CD4-positive, alpha-beta T cell treated with Interleukin-1 beta for 1 hour (primary cell): ENCODE measurements at regions not wholly inside any gene's neighbourhood (a gene's known extent, or its start where the extent isn't known, plus 50 kb on each side); places are given as distances from the start of the nearest gene placed in this dataset.
"Not testable (repeated sequence)": the region's sequence is repeated elsewhere in the genome, so short reads cannot be mapped to it uniquely, and the experiment has no call there.

Source experiments
- DNase-seq, 2 donors: peaks; one replicate each; pipeline ENCODE4 v3.0.0-alpha.2; 2020 to 2022

GRCh38 chr21:19120591-19120990 is 717.0 kb upstream of the TMPRSS15 start:
- DNase-seq, result no peak

DNA sequence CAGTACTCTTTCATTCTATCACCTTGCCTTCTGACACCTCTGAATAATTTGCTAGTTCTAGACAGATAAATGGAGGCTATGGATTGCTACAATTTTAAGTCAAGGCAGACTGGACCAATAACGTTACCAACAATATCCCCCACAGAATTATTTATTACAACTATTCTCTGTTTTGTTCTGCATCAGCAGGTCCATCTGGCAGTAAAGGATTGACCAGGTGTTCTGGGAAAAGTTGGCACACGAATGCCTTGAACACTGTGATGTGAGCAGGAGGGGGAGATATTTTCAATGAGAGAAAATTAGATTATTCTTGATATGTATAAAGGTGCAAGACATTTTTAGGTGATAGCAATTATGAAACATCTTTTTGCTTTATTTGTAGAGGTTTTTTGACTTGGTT is 718.8 kb upstream of the TMPRSS15 start:
- DNase-seq, result no peak

DNA sequence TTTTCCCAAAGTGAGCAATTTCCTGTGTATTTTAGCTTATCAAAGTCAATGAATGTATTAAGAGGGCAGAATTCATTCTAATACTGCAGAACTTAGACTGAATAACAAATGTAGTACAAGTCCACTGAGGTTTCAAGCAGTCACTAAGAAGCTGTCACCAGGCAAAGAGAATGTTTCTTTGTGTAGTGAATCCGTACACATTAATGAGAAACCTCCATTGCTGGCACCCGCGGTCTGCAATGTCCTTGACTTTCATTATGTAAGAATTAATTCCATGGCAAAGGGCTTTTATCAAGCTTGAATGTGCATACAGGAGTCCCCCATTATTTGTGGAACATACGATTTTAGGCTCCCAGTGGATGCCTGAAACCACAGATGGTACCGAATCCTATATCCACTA is 719.5 kb upstream of the TMPRSS15 start:
- no peak for DNase-seq

DNA sequence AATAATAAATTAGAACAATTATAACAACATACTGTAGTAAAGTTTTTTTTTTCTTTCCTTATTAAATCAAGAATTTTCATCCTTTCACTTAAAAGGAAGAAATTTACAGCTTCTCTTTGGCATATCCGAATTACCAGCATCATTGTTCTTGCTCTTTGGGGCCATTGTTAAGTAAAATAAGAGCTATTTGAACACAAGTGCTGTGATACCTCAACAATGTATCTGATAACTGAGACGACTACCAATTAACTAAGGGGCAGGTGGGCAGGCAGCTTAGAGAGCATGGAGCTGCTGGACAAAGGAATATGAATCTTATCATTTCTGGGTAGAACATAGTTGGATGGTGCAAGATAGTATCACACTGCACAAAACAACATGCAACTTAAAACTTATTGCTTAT is 719.9 kb upstream of the TMPRSS15 start:
- no peak for DNase-seq

- DNase-seq, result no peak
Measured at GRCh38 chr21:19124691-19125090, 721.1 kb upstream of the TMPRSS15 start.

- no peak for DNase-seq
Measured at GRCh38 chr21:19130379-19131028, 726.9 kb upstream of the TMPRSS15 start.

DNA sequence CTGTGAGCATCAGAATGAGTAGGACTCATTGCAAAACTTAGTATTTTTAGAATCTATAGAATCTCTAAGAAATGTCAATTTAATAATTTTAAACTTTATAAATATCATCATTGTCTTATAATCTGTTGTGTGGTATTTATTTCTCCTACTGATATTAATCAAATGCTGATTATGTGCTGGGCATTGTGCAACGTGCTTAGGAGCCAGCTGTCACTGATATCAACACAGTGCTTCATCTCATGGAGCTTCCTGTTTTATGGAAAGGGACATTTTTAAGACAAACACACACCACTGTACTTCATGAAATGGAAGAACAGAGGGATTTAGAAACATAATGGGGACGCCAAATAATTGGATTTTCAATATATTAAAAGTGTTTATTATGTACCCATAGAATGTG is 737.9 kb upstream of the TMPRSS15 start:
- DNase-seq, result no peak

DNA sequence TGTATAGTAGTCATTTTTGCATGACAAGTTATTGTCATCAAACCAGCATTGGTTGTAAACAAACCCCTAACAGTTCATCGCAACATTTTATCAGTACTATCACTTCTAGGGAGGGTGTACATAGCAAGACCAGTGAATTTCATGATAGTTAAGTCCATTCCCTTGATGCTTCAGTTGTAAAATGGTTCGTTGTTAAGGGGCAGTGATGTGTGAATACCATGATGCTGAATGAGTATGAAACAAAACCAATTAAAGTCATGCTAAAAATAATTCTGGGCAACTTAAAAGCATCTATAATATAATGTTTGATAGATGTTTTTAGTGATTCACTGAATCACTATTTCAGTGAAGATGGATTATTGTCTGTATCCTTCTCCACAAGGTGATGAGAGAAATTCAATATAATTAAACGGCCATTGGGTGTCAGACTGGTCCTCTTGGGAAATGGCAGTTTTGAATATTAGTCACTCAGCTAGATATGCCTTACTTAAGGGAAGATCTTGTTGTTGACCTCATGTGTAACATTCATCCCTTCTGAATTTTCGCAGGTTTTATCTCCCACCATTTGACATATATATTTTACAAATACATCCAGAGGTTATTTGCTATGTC is 742.2 kb upstream of the TMPRSS15 start:
- no peak for DNase-seq

DNA sequence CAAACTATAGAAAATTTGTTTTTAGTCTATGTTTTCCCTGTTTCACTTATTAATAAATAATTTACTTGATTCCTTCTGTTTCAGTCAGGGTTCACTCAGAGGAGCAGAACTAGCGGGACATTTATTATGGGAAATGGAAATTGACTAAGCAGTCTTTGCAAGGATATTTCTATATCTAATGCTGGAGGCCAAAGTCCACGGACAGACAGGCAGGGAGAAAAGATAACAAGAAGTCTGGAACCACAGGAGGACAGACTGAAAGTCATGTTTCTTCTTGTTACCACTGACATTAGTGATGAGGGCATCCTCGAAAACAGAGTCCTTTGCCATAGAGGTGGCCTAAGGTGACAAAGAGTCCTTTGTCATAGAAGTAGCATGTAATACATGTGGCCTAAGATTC is 744.5 kb upstream of the TMPRSS15 start:
- no peak for DNase-seq

DNA sequence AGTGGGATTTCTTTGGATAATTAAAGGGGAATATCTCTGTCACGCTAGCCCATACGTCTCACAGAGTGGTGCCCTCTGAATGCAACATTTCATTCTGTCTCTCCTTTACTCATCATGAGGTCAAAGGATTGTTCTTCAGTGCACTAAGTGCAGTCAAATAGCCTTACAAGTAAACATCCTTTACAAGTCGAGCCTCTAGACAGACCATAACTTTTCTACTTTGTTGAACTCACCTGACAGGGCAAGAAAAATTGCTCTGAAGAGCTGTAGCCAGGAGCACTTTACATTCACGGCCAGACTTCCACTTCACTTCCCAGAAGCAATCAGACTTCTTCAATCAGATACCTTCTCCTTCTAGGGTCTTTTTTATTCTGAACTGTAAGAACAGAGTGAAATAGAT is 768.0 kb upstream of the TMPRSS15 start:
- DNase-seq, result no peak

DNA sequence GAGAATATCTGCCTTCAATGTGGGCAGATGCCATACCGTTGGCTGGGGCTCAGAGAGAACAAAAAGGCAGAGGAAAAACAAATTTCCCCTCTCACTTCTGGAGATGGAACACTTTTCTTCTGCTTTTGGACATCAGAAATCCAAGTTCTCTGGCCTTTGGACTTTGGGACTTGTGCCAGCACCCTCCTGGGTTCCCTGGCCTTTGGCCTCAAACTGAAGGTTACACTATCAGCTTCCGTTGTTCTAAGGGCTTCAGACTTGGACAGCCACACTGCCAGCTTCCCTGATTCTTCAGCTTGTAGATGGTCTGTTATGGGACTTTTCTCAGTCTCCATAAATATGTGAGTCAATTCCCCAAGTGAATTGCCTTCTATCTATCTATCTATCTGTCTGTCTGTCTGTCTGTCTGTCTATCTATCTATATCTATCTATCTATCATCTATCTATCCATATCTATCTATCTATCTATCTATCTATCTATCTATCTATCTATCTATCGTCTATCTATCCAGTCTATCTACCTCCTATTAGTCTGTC is 778.1 kb upstream of the TMPRSS15 start:
- no peak for DNase-seq

DNA sequence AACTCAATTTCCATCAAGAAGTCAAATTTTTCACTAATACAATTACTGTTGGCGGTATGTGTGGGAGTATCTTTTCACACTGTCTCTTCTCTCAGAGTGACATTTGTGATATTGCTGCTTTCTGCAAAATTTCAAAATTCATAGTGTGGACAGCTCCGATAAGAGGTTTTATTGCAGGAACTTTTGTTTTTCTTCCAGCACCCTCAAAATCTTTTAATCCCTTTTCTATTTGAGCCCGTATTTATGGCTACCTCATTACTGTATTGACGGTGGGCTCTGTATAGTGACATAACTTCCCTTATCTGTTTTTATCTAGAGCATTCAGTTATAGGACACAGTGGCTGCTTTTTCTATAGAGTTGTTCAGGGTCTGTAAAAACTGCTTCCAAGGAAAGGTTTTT is 794.4 kb upstream of the TMPRSS15 start:
- DNase-seq, result no peak

DNA sequence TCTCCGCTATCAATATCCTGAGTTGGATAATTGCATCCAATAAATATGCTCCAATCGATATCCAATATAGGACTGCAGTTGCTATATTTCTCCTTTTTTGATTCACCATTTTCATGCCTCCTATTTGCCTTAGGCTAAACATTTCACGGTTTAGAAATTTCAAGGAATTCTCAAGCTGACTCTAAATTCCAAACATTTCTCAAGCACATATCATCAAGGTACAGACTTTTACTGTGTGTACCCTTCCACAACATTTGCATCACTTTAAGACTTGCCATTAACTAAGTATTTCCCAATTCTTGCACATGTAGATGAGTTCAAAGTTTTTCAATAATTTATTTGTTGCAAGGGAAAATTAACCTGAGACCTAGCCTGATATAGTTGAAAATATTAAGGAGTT is 795.2 kb upstream of the TMPRSS15 start:
- no peak for DNase-seq

DNA sequence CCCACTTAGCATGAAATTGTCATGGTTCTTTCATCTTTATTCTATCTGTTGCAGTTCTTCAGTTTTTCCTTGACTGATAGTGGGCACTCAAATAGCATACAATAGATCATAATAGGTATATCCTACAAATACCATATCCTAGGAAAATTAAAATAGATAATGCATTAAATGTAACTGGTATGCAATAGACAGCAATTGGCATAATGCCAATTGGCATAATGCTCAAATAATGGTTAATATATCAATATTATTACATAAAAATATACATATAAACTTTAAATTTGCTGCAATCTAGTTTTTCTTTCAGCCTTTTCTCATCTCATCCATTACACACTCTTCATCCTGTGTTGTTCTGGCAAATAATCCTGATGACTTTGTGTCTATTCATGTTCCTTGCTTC is 814.6 kb upstream of the TMPRSS15 start:
- no peak for DNase-seq

DNA sequence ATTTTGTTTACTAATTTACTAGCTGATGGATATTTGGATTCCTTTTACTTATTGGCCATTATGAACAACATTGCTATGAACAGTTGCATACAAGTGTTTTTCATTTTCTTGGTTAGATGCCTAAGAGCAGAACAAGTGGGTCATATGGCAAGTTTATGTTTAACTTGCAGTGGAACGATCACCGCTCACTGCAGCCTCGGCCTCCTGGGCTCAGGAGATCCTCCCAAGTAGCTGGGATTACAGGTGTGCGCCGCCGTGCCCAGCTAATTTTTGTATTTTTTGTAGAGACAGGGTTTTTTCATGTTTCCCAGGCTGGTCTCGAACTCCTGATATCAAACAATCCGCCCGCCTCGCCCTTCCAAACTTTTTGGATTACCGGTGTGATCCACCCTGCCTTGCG is 820.5 kb upstream of the TMPRSS15 start:
- no peak for DNase-seq

DNA sequence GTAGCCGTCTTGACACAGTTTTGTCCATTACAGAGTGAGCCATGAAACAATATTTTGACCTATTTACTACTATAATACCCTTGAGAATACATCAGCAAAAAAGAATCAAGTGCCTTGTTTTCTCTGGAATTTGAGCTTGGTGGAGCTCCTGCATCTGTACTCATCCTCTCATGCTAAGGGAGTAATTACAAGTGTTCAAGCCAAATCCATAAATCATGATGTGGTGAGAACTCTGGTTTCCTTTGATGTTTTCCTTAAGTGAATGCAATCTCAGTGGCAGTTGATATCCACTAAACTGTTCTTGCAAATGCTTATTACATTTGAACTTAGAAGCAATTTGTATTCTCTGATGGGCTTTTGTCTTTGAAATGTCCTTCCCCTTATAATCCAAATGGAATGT is 824.6 kb upstream of the TMPRSS15 start:
- no peak for DNase-seq

DNA sequence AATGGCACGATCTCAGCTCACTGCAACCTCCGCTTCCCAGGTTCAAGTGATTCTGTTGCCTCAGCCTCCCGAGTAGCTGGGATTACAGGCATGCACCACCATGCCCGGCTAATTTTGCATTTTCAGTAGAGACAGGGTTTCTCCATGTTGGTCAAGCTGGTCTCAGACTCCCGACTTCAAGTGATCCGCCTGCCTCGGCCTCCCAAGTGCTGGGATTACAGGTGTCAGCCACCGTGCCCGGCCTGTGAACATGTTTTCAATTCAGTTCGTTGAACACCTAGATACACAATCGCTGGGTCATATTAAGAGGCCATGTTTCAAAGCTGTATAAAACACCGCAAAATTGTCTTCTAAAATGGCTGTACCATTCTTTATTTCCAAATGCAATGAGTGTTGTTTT is 830.3 kb upstream of the TMPRSS15 start:
- DNase-seq, result not testable (repeated sequence)

DNA sequence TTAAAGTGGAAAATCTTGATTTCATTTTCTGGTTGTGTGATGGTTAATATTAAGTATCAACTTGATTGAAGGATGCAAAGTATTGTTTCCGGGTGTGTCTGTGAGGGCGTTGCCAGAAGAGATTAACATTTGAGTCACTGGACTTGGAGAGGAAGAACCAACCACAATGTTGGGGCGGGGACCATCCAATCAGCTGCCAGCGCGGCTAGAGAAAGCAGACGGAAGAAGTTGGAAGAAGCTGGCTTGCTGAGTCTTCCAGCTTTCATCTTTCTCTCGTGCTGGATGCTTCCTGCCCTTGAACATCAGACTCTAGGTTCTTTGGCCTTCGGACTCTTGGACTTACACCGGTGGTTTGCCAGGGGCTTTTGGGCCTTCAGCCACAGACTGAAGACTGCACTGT is 832.6 kb upstream of the TMPRSS15 start:
- DNase-seq, result no peak

GRCh38 chr21:19237608-19238007 is 834.0 kb upstream of the TMPRSS15 start:
- DNase-seq, result no peak

DNA sequence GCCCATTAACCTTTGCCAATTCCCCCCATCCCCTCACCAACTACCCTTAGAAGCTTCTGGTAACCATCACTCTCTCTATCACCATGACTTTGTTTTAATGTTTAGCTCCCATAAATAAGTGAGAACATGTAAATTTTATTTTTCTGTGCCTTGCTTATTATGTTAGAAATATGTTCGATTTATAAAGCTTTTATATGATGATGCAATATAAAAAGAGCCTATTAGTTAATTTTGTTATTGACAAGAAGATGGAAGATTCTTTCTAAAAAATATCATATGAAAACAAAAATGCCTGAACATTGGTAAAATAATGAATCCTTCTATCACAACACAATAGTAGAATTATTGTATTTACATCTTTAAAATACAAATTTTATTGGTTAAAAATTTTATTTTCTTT is 836.1 kb upstream of the TMPRSS15 start:
- no peak for DNase-seq

GRCh38 chr21:19244502-19245187 is 841.1 kb upstream of the TMPRSS15 start:
- no peak for DNase-seq

DNA sequence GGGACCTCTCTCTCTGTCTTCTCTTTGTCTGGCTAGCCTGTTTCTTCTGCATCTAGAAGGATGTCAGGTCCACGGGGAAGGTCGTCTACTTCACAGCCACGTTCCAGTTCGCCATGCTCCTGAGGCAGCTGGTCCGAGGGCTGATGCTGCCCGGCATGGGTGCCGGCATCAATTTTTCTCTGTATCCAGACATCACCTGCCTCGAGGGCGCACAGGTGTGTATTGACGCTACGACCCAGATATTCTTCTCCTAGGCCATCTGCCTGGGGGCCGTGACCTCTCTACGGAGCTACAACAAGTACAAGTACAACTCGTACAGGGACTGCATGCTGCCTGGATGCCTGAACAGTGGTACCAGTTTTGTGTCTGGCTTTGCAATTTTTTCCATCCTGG is 841.6 kb upstream of the TMPRSS15 start:
- DNase-seq, result no peak

- DNase-seq, result no peak
Measured at GRCh38 chr21:19246018-19246417, 842.4 kb upstream of the TMPRSS15 start.

GRCh38 chr21:19256934-19257660 is 853.5 kb upstream of the TMPRSS15 start:
- no peak for DNase-seq
